ENCODE measurements at regions not wholly inside any gene's neighbourhood (a gene's known extent, or its start where the extent isn't known, plus 50 kb on each side); places are given as distances from the start of the nearest gene placed in this dataset.

GRCh38 chr7:109950821-109951564 lies 1139.9 kb upstream of the LRRN3 start:
- no peak overlapping the region for H3K4me3 Mint-ChIP-seq
- Histone ChIP-seq H3K4me2 (replicated peaks; ENCODE audit: extremely low read depth, low read length, poor library complexity, severe bottlenecking) (no peak overlapping the region), H3K4me3 (replicated peaks in 1 of 3; ENCODE audit: low read depth in 2 of 3, low read length in 3 of 3) (no peak overlapping the region), H3K9me3 (replicated peaks in 1 of 2; ENCODE audit: control insufficient read depth in 1 of 2, insufficient read depth in 1 of 2, low read length in 2 of 2) (peaks cover 7 to 10% of the 10 kb centered on the region in 2 donors), H3K4me1 (ENCODE audit: control insufficient read depth in 1 of 2, insufficient read depth in 2 of 2, low read length in 2 of 2) (no peaks in the 10 kb centered on the region), H3K9ac (ENCODE audit: insufficient read depth, low read length, poor library complexity, severe bottlenecking) (no peak overlapping the region), H2AFZ (ENCODE audit: insufficient read depth, low read depth, low read length, poor library complexity, severe bottlenecking) (no peak overlapping the region), H3K27ac (ENCODE audit: low read depth in 1 of 2, low read length in 2 of 2) (no peak overlapping the region), H3K79me2 (ENCODE audit: insufficient read depth, low read length) (no peaks in the 10 kb centered on the region), H3K36me3 (replicated peaks in 1 of 2; ENCODE audit: control insufficient read depth in 1 of 2, insufficient read depth in 2 of 2, low read length in 2 of 2) (no peaks in the 10 kb centered on the region), H3K27me3 (ENCODE audit: control insufficient read depth in 2 of 2, insufficient read depth in 2 of 2, low read length in 2 of 2) (no peaks in the 10 kb centered on the region), H4K20me1 (ENCODE audit: insufficient read depth, low read length) (no peaks in the 10 kb centered on the region)
- no peak overlapping the region for H3K27ac Mint-ChIP-seq
- WGBS (ENCODE audit: insufficient coverage), result 64% methylated on average over 1 of the region's 3 CpGs
- H3K9me3 Mint-ChIP-seq, result peaks cover 1 to 20% (median 3%) of the 10 kb centered on the region in 7 donors
- no peak for TF ChIP-seq CTCF (IDR thresholded peaks at IDR 0.05)
- H3K27me3 Mint-ChIP-seq (ENCODE audit: low read depth in 3 of 3), result no peaks in the 10 kb centered on the region
- DNase-seq, result no peak
- no peaks in the 10 kb centered on the region for H3K36me3 Mint-ChIP-seq
- no peaks in the 10 kb centered on the region for H3K4me1 Mint-ChIP-seq
- intact Hi-C loops (cut with micrococcal nuclease), result no loop called here

GRCh38 chr7:109951565-109951928 lies 1139.4 kb upstream of the LRRN3 start:
- Histone ChIP-seq H3K4me2 (replicated peaks; ENCODE audit: extremely low read depth, low read length, poor library complexity, severe bottlenecking) (no peak overlapping the region), H2AFZ (ENCODE audit: insufficient read depth, low read depth, low read length, poor library complexity, severe bottlenecking) (no peak overlapping the region), H3K27me3 (ENCODE audit: control insufficient read depth in 2 of 2, insufficient read depth in 2 of 2, low read length in 2 of 2) (no peaks in the 10 kb centered on the region), H3K4me1 (ENCODE audit: control insufficient read depth in 1 of 2, insufficient read depth in 2 of 2, low read length in 2 of 2) (no peaks in the 10 kb centered on the region), H3K4me3 (replicated peaks in 1 of 3; ENCODE audit: low read depth in 2 of 3, low read length in 3 of 3) (no peak overlapping the region), H3K9me3 (replicated peaks in 1 of 2; ENCODE audit: control insufficient read depth in 1 of 2, insufficient read depth in 1 of 2, low read length in 2 of 2) (peaks cover 7 to 9% of the 10 kb centered on the region in 2 donors), H3K79me2 (ENCODE audit: insufficient read depth, low read length) (no peaks in the 10 kb centered on the region), H3K9ac (ENCODE audit: insufficient read depth, low read length, poor library complexity, severe bottlenecking) (no peak overlapping the region), H3K36me3 (replicated peaks in 1 of 2; ENCODE audit: control insufficient read depth in 1 of 2, insufficient read depth in 2 of 2, low read length in 2 of 2) (no peaks in the 10 kb centered on the region), H4K20me1 (ENCODE audit: insufficient read depth, low read length) (no peaks in the 10 kb centered on the region), H3K27ac (ENCODE audit: low read depth in 1 of 2, low read length in 2 of 2) (no peak overlapping the region)
- intact Hi-C loops (cut with micrococcal nuclease), result no loop called here
- no peak overlapping the region for H3K27ac Mint-ChIP-seq
- H3K9me3 Mint-ChIP-seq, result peaks cover 1 to 20% (median 3%) of the 10 kb centered on the region in 7 donors
- no peaks in the 10 kb centered on the region for H3K36me3 Mint-ChIP-seq
- H3K4me3 Mint-ChIP-seq, result no peak overlapping the region
- H3K4me1 Mint-ChIP-seq, result no peaks in the 10 kb centered on the region
- no peak for DNase-seq
- no peak for TF ChIP-seq CTCF (IDR thresholded peaks at IDR 0.05)
- 83% methylated on average over 1 of the region's 4 CpGs for WGBS (ENCODE audit: insufficient coverage)
- no peaks in the 10 kb centered on the region for H3K27me3 Mint-ChIP-seq (ENCODE audit: low read depth in 3 of 3)
